NCI-H1105 treated with DMSO at 0.1 percent for 48 hours (cell line): ENCODE measurements at regions not wholly inside any gene's neighbourhood (a gene's known extent, or its start where the extent isn't known, plus 50 kb on each side); places are given as distances from the start of the nearest gene placed in this dataset.
A peak's percentile ranks its signal among the peaks of the same experiment; 100 is the strongest.
"Not testable (repeated sequence)": the region's sequence is repeated elsewhere in the genome, so short reads cannot be mapped to it uniquely, and the experiment has no call there.

Experiments used
- DNase-seq: peaks from one replicate; lab custom pipeline; 2025; lab: John Stamatoyannopoulos, UW

GRCh38 chr1:146883190-146883589 lies 54.9 kb upstream of the NBPF12 start:
- DNase-seq = not testable (repeated sequence)

- DNase-seq = not testable (repeated sequence)
Observed at GRCh38 chr1:146881096-146881495, 57.0 kb upstream of the NBPF12 start.

GRCh38 chr1:146863799-146864319 lies 74.3 kb upstream of the NBPF12 start:
- not testable (repeated sequence) for DNase-seq

- DNase-seq = not testable (repeated sequence)
Observed at GRCh38 chr1:146853147-146853546, 85.0 kb upstream of the NBPF12 start.

GRCh38 chr1:146850352-146850889 lies 87.7 kb upstream of the NBPF12 start:
- not testable (repeated sequence) for DNase-seq

GRCh38 chr1:146838725-146839124 lies 99.4 kb upstream of the NBPF12 start:
- not testable (repeated sequence) for DNase-seq

GRCh38 chr1:146826957-146827356 lies 111.2 kb upstream of the NBPF12 start:
- not testable (repeated sequence) for DNase-seq

- DNase-seq = not testable (repeated sequence)
Observed at GRCh38 chr1:146794236-146794635, 143.9 kb upstream of the NBPF12 start.

GRCh38 chr1:146792725-146793124 lies 145.4 kb upstream of the NBPF12 start:
- DNase-seq = peak; percentile 40

GRCh38 chr1:146784212-146784940 lies 153.7 kb upstream of the NBPF12 start:
- DNase-seq = not testable (repeated sequence)

- not testable (repeated sequence) for DNase-seq
Observed at GRCh38 chr1:146781235-146781634, 156.9 kb upstream of the NBPF12 start.

- peak; percentile 60 for DNase-seq
Observed at GRCh38 chr1:146777826-146778602, 160.1 kb upstream of the NBPF12 start.

GRCh38 chr1:146774988-146775387 lies 163.1 kb upstream of the NBPF12 start:
- DNase-seq = not testable (repeated sequence)

- not testable (repeated sequence) for DNase-seq
Observed at GRCh38 chr1:146774271-146774670, 163.9 kb upstream of the NBPF12 start.

GRCh38 chr1:146771409-146771808 lies 166.7 kb upstream of the NBPF12 start:
- DNase-seq = not testable (repeated sequence)

GRCh38 chr1:146770998-146771397 lies 167.1 kb upstream of the NBPF12 start:
- DNase-seq = not testable (repeated sequence)

GRCh38 chr1:146763234-146763633 lies 174.9 kb upstream of the NBPF12 start:
- not testable (repeated sequence) for DNase-seq

- peak; percentile 16 for DNase-seq
Observed at GRCh38 chr1:146756858-146757257, 181.3 kb upstream of the NBPF12 start.

- DNase-seq = not testable (repeated sequence)
Observed at GRCh38 chr1:146748686-146749085, 189.4 kb upstream of the NBPF12 start.

- peak; percentile 63 for DNase-seq
Observed at GRCh38 chr1:146731981-146732680, 206.0 kb upstream of the NBPF12 start.

- not testable (repeated sequence) for DNase-seq
Observed at GRCh38 chr1:146729642-146730344, 208.3 kb upstream of the NBPF12 start.
